ENCODE measurements at regions not wholly inside any gene's neighbourhood (a gene's known extent, or its start where the extent isn't known, plus 50 kb on each side); places are given as distances from the start of the nearest gene placed in this dataset.

- no peak for DNase-seq (ENCODE audit: low read depth in 2 of 2)
Measured at GRCh38 chrX:140848800-140849199, 139.2 kb downstream of the LINC00632 start.

GRCh38 chrX:140860718-140861117, 141.7 kb upstream of the SPANXB1 start:
- DNase-seq (ENCODE audit: low read depth in 2 of 2) = no peak

GRCh38 chrX:140866446-140866845, 135.9 kb upstream of the SPANXB1 start:
- DNase-seq (ENCODE audit: low read depth in 2 of 2) = no peak

GRCh38 chrX:140912606-140913005, 89.8 kb upstream of the SPANXB1 start:
- no peak for DNase-seq (ENCODE audit: low read depth in 2 of 2)

- DNase-seq (ENCODE audit: low read depth in 2 of 2) = no peak
Measured at GRCh38 chrX:140913802-140914501, 88.4 kb upstream of the SPANXB1 start.

GRCh38 chrX:140916872-140917271, 85.5 kb upstream of the SPANXB1 start:
- no peak for DNase-seq (ENCODE audit: low read depth in 2 of 2)

- DNase-seq (ENCODE audit: low read depth in 2 of 2) = no peak
Measured at GRCh38 chrX:140917354-140918115, 84.9 kb upstream of the SPANXB1 start.

- DNase-seq (ENCODE audit: low read depth in 2 of 2) = peak; percentile 2 to 4
Measured at GRCh38 chrX:140918398-140919038, 83.9 kb upstream of the SPANXB1 start.

GRCh38 chrX:140920416-140920815, 82.0 kb upstream of the SPANXB1 start:
- no peak for DNase-seq (ENCODE audit: low read depth in 2 of 2)

- no peak for DNase-seq (ENCODE audit: low read depth in 2 of 2)
Measured at GRCh38 chrX:140923118-140923517, 79.3 kb upstream of the SPANXB1 start.

- no peak for DNase-seq (ENCODE audit: low read depth in 2 of 2)
Measured at GRCh38 chrX:140928739-140929138, 73.7 kb upstream of the SPANXB1 start.

GRCh38 chrX:140933016-140933415, 69.4 kb upstream of the SPANXB1 start:
- DNase-seq (ENCODE audit: low read depth in 2 of 2) = no peak

GRCh38 chrX:140933874-140934655, 68.3 kb upstream of the SPANXB1 start:
- DNase-seq (ENCODE audit: low read depth in 2 of 2) = no peak

- no peak for DNase-seq (ENCODE audit: low read depth in 2 of 2)
Measured at GRCh38 chrX:140943513-140943912, 58.9 kb upstream of the SPANXB1 start.

- no peak for DNase-seq (ENCODE audit: low read depth in 2 of 2)
Measured at GRCh38 chrX:140944710-140945109, 57.7 kb upstream of the SPANXB1 start.

GRCh38 chrX:140948827-140949226, 53.6 kb upstream of the SPANXB1 start:
- DNase-seq (ENCODE audit: low read depth in 2 of 2) = no peak

- no peak for DNase-seq (ENCODE audit: low read depth in 2 of 2)
Measured at GRCh38 chrX:140949233-140949632, 53.2 kb upstream of the SPANXB1 start.

Data from stimulated activated CD8-positive, alpha-beta memory T cell treated with anti-CD3 and anti-CD28 coated beads, Interleukin-15, amount 100 ng/mL, for 48 hours (primary cell).